HFFc6 (cell line): ENCODE measurements at regions not wholly inside any gene's neighbourhood (a gene's known extent, or its start where the extent isn't known, plus 50 kb on each side); places are given as distances from the start of the nearest gene placed in this dataset.
A peak's percentile ranks its signal among the peaks of the same experiment; 100 is the strongest.

Experiments
- DNase-seq: peaks from one replicate; pipeline ENCODE4 v3.0.0-alpha.2; 2018
- H3K27ac Mint-ChIP-seq: 2 replicates; pipeline ENCODE4 v1.8.0; 2020; ENCODE audit warnings: mild to moderate bottlenecking, mixed read lengths
- H3K27me3 Mint-ChIP-seq: 2 replicates; pipeline ENCODE4 v1.8.0; 2021; ENCODE audit warnings: mild to moderate bottlenecking, moderate library complexity, mixed read lengths; ENCODE audit not compliant: insufficient read depth
- H3K36me3 Mint-ChIP-seq: 2 replicates; pipeline ENCODE4 v1.8.0; 2021; ENCODE audit warnings: low read depth, mixed read lengths
- H3K4me1 Mint-ChIP-seq: 2 replicates; pipeline ENCODE4 v1.8.0; 2020; ENCODE audit warnings: low read depth, mixed read lengths
- H3K4me3 Mint-ChIP-seq: 2 replicates; pipeline ENCODE4 v1.8.0; 2020; ENCODE audit warnings: mild to moderate bottlenecking, moderate library complexity, mixed read lengths
- H3K9me3 Mint-ChIP-seq: 2 replicates; pipeline ENCODE4 v1.8.0; 2020; ENCODE audit warnings: mild to moderate bottlenecking, mixed read lengths
- CTCF ChIP-seq: fragments of 200-600 bp; sonication (generic); IDR thresholded peaks from 2 replicates; pipeline ENCODE4 v1.5.0; 2021; ENCODE audit warnings: antibody characterized with exemption, mild to moderate bottlenecking

GRCh38 chr10:33547976-33548375, 213.5 kb upstream of the NRP1 start:
- no peak for TF ChIP-seq CTCF
- H3K9me3 Mint-ChIP-seq = peaks cover 10% of the 10 kb centered on the region
- no peak overlapping the region for H3K4me3 Mint-ChIP-seq
- peaks cover 2% of the 10 kb centered on the region for H3K27me3 Mint-ChIP-seq
- H3K36me3 Mint-ChIP-seq = peaks cover 19% of the 10 kb centered on the region
- DNase-seq = no peak
- H3K4me1 Mint-ChIP-seq = peaks cover 9% of the 10 kb centered on the region
- H3K27ac Mint-ChIP-seq = no peak overlapping the region

GRCh38 chr10:33546031-33546430, 211.6 kb upstream of the NRP1 start:
- H3K27me3 Mint-ChIP-seq = no peaks in the 10 kb centered on the region; the same call in none of the 2 replicates
- no peak overlapping the region for H3K27ac Mint-ChIP-seq

GRCh38 chr10:33542752-33543505, 208.5 kb upstream of the NRP1 start:
- H3K36me3 Mint-ChIP-seq = peaks cover 13% of the 10 kb centered on the region
- no peak for TF ChIP-seq CTCF
- DNase-seq = peak; percentile 63
- H3K9me3 Mint-ChIP-seq = peaks cover 10% of the 10 kb centered on the region
- H3K27me3 Mint-ChIP-seq = no peaks in the 10 kb centered on the region; the same call in 1 of the 2 replicates
- peaks cover 30% of the 10 kb centered on the region for H3K4me1 Mint-ChIP-seq
- H3K4me3 Mint-ChIP-seq = peak overlapping the region; percentile 60
- H3K27ac Mint-ChIP-seq = peak overlapping the region; percentile 88

More at GRCh38 chr10:33546031-33546430, 211.6 kb upstream of the NRP1 start:
- Mint-ChIP-seq H3K9me3 (peaks cover 10% of the 10 kb centered on the region), H3K4me3 (no peak overlapping the region), H3K4me1 (peaks cover 28% of the 10 kb centered on the region), H3K36me3 (peaks cover 13% of the 10 kb centered on the region)
- TF ChIP-seq CTCF = no peak
- no peak for DNase-seq

- DNase-seq = no peak
- Mint-ChIP-seq H3K36me3 (peaks cover 9% of the 10 kb centered on the region), H3K9me3 (peaks cover 10% of the 10 kb centered on the region), H3K4me1 (peaks cover 55% of the 10 kb centered on the region), H3K27me3 (no peaks in the 10 kb centered on the region), H3K27ac (no peak overlapping the region), H3K4me3 (no peak overlapping the region)
- no peak for TF ChIP-seq CTCF
Measured at GRCh38 chr10:33539116-33539515, 204.6 kb upstream of the NRP1 start.

GRCh38 chr10:33537066-33537465, 202.6 kb upstream of the NRP1 start:
- Mint-ChIP-seq H3K4me1 (peaks cover 36% of the 10 kb centered on the region), H3K27me3 (no peaks in the 10 kb centered on the region; the same call in 1 of the 2 replicates), H3K9me3 (no peaks in the 10 kb centered on the region), H3K36me3 (no peaks in the 10 kb centered on the region), H3K4me3 (no peak overlapping the region), H3K27ac (no peak overlapping the region)
- peak; percentile 25 for DNase-seq
- TF ChIP-seq CTCF = no peak
